ENCODE measurements at regions not wholly inside any gene's neighbourhood (a gene's known extent, or its start where the extent isn't known, plus 50 kb on each side); places are given as distances from the start of the nearest gene placed in this dataset.
A peak's percentile ranks its signal among the peaks of the same experiment; 100 is the strongest.

DNA sequence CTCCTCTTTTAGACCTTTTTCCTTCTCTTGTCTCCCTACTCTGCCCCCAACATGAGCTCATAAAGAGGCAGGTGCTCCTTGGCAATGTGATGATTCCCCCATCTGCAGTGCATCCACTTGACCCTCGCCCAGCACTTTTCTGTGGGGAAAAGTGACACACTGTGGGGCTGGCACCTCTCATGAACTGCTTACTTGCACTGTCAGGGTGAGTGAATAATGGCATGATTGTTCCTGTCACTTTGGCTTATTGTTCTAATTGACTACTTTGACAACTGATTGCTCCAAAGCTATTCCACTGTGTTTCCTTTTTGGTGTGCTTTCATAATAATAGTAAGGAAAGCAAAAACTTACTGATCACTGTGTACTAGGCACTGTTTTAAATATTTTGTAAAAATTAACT, 253.3 kb upstream of the SUCLG2 start:
- H3K27me3 Mint-ChIP-seq (ENCODE audit: low read depth): no peaks in the 10 kb centered on the region
- no peak for DNase-seq
- H3K4me1 Mint-ChIP-seq (ENCODE audit: low read depth): peaks cover 19% of the 10 kb centered on the region
- intact Hi-C loops (cut with micrococcal nuclease): no loop called here
- H3K4me3 Mint-ChIP-seq: no peak overlapping the region
- CTCF ChIA-PET: no interaction called here
- H3K36me3 Mint-ChIP-seq (ENCODE audit: low read depth): no peaks in the 10 kb centered on the region
- no peak overlapping the region for H3K27ac Mint-ChIP-seq
- peaks cover 3% of the 10 kb centered on the region for H3K9me3 Mint-ChIP-seq

- Mint-ChIP-seq H3K36me3 (ENCODE audit: low read depth) (no peaks in the 10 kb centered on the region), H3K4me3 (no peak overlapping the region), H3K9me3 (peaks cover 3% of the 10 kb centered on the region), H3K4me1 (ENCODE audit: low read depth) (peaks cover 21% of the 10 kb centered on the region), H3K27me3 (ENCODE audit: low read depth) (no peaks in the 10 kb centered on the region), H3K27ac (no peak overlapping the region)
- intact Hi-C loops (cut with micrococcal nuclease): no loop called here
- no peak for DNase-seq
- CTCF ChIA-PET: no interaction called here
Measured at GRCh38 chr3:67906261-67906660, 251.8 kb upstream of the SUCLG2 start.

DNA sequence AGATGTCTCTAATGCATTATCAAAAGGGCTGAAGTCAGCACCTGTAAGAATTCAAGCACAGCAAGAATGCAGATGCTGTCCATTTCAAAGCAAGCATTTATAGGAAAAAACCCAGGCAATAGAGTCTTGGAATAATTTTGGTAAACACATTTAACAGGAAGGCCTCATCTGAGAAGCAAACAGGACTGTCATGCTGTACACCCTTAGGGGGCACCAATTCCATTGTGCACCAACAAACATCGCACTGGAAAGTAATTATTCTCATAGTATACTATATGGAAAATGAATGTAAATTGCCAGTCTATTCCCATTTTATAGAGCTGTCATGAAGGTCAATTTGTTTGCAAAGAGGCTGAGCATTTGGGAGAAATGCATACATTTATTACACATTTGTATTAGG, 247.3 kb upstream of the SUCLG2 start:
- no peaks in the 10 kb centered on the region for H3K27me3 Mint-ChIP-seq (ENCODE audit: low read depth)
- peaks cover 12% of the 10 kb centered on the region for H3K4me1 Mint-ChIP-seq (ENCODE audit: low read depth)
- DNase-seq: peak; percentile 12
- no peak overlapping the region for H3K4me3 Mint-ChIP-seq
- CTCF ChIA-PET: interaction anchor here (0.6 kb wide), 1 partner anchor 974 kb away, joined by 4 read pairs; no protein-coding TSS in a partner anchor
- H3K9me3 Mint-ChIP-seq: peaks cover 3% of the 10 kb centered on the region
- intact Hi-C loops (cut with micrococcal nuclease): loop anchor here (1.0 to 5.0 kb wide), 2 partner anchors 355 to 976 kb away; no protein-coding TSS in a partner anchor
- H3K27ac Mint-ChIP-seq: no peak overlapping the region
- H3K36me3 Mint-ChIP-seq (ENCODE audit: low read depth): no peaks in the 10 kb centered on the region

GRCh38 chr3:67898916-67899315, 244.5 kb upstream of the SUCLG2 start:
- DNase-seq: no peak
- H3K4me1 Mint-ChIP-seq (ENCODE audit: low read depth): peaks cover 3% of the 10 kb centered on the region
- no peak overlapping the region for H3K27ac Mint-ChIP-seq
- H3K27me3 Mint-ChIP-seq (ENCODE audit: low read depth): no peaks in the 10 kb centered on the region
- CTCF ChIA-PET: no interaction called here
- H3K4me3 Mint-ChIP-seq: no peak overlapping the region
- H3K36me3 Mint-ChIP-seq (ENCODE audit: low read depth): no peaks in the 10 kb centered on the region
- peaks cover 2% of the 10 kb centered on the region for H3K9me3 Mint-ChIP-seq
- intact Hi-C loops (cut with micrococcal nuclease): no loop called here

DNA sequence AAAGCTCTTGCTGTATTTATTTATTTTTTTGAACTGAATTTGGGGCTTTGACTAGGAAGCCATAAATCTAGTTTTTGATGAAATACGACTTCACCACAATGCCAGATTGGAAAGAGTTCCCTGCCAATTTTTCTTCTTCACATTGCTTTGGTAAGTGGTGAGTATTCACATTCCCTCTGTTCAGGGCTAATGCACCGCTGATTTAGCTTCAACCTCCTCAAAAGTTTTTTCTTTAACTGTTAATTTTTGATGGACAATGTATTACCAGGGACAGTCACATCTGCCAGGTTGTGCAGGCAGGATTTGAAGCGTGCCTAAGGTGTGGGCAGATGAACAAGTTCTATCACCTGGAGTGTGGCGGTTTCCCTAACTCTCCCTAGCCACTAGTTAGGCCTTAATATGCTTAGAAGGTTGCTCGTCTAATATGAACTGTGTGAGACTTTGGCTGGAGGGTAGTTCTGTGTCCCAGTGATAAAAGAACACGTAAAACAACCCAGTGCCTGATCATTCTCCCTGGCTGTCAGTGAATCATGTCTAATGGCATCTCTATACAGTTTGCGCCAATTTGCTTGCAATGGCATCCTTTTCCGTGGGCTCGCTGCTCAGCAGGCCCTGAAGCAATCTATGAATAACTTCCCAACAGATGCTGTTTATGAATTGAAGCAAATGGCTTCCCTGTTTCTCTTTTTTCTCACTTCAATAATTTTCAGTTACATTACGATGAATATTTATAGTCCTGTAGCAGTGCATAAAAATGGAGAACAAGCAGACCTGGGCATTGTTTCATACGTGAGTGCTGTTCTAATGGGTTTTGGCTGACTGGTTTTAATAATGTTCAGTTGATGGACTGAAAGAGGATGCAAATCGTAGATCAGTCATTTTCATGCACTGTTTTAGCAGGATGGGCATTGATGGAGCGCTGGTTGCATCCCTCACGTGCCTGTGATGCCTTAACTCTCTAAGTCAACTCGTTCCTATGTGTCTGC, 243.2 kb upstream of the SUCLG2 start:
- H3K4me1 Mint-ChIP-seq (ENCODE audit: low read depth): peaks cover 3% of the 10 kb centered on the region
- no peak for DNase-seq
- H3K4me3 Mint-ChIP-seq: no peak overlapping the region
- intact Hi-C loops (cut with micrococcal nuclease): no loop called here
- no peaks in the 10 kb centered on the region for H3K27me3 Mint-ChIP-seq (ENCODE audit: low read depth)
- CTCF ChIA-PET: no interaction called here
- H3K9me3 Mint-ChIP-seq: no peaks in the 10 kb centered on the region
- no peak overlapping the region for H3K27ac Mint-ChIP-seq
- no peaks in the 10 kb centered on the region for H3K36me3 Mint-ChIP-seq (ENCODE audit: low read depth)

DNA sequence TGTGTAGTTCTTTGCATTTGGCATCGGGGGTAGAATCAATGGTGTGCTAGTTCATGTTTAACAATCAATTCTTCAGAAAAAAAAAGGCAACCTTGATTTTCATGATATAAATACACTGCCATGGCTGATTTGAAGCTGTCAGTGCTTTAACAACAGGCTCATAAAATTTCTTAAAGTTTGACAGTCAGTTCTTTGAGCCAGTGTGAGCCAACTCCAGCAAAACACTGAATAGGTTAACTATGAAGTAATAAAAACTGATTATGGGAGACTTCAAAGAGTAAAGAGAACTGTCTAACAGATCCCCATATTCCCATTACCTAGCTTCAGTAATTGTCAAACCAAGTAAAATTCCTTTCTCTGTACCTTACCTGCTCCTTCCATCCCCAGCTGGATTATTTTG, 241.7 kb upstream of the SUCLG2 start:
- no peaks in the 10 kb centered on the region for H3K9me3 Mint-ChIP-seq
- no peaks in the 10 kb centered on the region for H3K4me1 Mint-ChIP-seq (ENCODE audit: low read depth)
- DNase-seq: no peak
- intact Hi-C loops (cut with micrococcal nuclease): no loop called here
- no peaks in the 10 kb centered on the region for H3K36me3 Mint-ChIP-seq (ENCODE audit: low read depth)
- CTCF ChIA-PET: interaction anchor here (0.5 to 0.6 kb wide), 3 partner anchors 47 to 734 kb away, joined by 3 read pairs; no protein-coding TSS in a partner anchor
- no peak overlapping the region for H3K4me3 Mint-ChIP-seq
- H3K27me3 Mint-ChIP-seq (ENCODE audit: low read depth): no peaks in the 10 kb centered on the region
- H3K27ac Mint-ChIP-seq: no peak overlapping the region

DNA sequence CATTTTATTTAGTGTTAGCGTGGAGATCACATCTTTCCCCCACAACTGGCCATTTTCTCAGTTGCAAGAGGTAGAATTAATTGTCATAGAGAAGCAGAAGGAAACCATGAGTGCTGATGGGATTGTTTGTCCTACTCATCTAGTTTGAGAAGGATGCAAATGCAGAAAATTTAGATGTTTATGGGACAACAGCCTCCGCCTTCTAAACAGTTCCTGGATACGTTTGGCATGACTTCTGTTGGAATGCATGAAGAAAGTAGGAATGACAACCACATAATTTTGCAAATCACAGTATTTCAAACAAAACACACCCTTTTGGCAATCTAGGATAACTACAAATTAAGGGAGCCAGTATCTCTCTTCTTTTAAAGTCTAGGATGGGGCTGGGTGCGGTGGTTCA, 240.1 kb upstream of the SUCLG2 start:
- no peak overlapping the region for H3K27ac Mint-ChIP-seq
- no peaks in the 10 kb centered on the region for H3K27me3 Mint-ChIP-seq (ENCODE audit: low read depth)
- no peak for DNase-seq
- H3K9me3 Mint-ChIP-seq: peaks cover 10% of the 10 kb centered on the region
- CTCF ChIA-PET: no interaction called here
- no peaks in the 10 kb centered on the region for H3K4me1 Mint-ChIP-seq (ENCODE audit: low read depth)
- H3K36me3 Mint-ChIP-seq (ENCODE audit: low read depth): peaks cover 2% of the 10 kb centered on the region
- intact Hi-C loops (cut with micrococcal nuclease): no loop called here
- no peak overlapping the region for H3K4me3 Mint-ChIP-seq

- Mint-ChIP-seq H3K27me3 (ENCODE audit: low read depth) (no peaks in the 10 kb centered on the region), H3K9me3 (peaks cover 7% of the 10 kb centered on the region), H3K27ac (no peak overlapping the region), H3K4me3 (no peak overlapping the region), H3K4me1 (ENCODE audit: low read depth) (no peaks in the 10 kb centered on the region), H3K36me3 (ENCODE audit: low read depth) (peaks cover 1% of the 10 kb centered on the region)
- CTCF ChIA-PET: no interaction called here
- DNase-seq: no peak
- intact Hi-C loops (cut with micrococcal nuclease): no loop called here
Measured at GRCh38 chr3:67884345-67884744, 229.9 kb upstream of the SUCLG2 start.

- intact Hi-C loops (cut with micrococcal nuclease): no loop called here
- CTCF ChIA-PET: no interaction called here
Measured at GRCh38 chr3:67883766-67884165, 229.4 kb upstream of the SUCLG2 start.

DNA sequence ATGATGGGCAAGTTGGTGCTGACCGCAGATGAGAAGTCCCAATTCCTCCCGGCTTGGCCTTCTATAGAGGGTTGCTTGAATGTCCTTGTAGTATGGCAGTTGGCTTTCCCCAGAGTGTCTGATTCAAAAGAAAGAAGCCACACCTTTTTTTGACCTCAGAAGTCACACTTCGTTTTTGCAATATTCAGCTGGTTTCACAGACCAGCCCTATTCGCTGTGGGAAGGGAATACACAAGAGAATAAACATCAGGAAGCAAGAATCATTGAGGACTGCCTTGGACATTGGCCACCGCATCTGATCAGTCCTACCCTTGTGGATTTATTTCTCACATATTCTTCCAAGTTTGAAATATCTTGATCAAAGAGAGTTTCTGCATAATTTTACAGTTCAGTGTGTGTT, 228.6 kb upstream of the SUCLG2 start:
- Mint-ChIP-seq H3K4me1 (ENCODE audit: low read depth) (no peaks in the 10 kb centered on the region), H3K4me3 (no peak overlapping the region), H3K27me3 (ENCODE audit: low read depth) (no peaks in the 10 kb centered on the region), H3K27ac (no peak overlapping the region), H3K9me3 (no peaks in the 10 kb centered on the region), H3K36me3 (ENCODE audit: low read depth) (peaks cover 1% of the 10 kb centered on the region)
- intact Hi-C loops (cut with micrococcal nuclease): no loop called here
- DNase-seq: no peak
- CTCF ChIA-PET: no interaction called here

More at GRCh38 chr3:67883766-67884165, 229.4 kb upstream of the SUCLG2 start:
- DNase-seq: no peak
- no peak overlapping the region for H3K4me3 Mint-ChIP-seq
- peaks cover 1% of the 10 kb centered on the region for H3K36me3 Mint-ChIP-seq (ENCODE audit: low read depth)
- H3K27ac Mint-ChIP-seq: no peak overlapping the region
- no peaks in the 10 kb centered on the region for H3K27me3 Mint-ChIP-seq (ENCODE audit: low read depth)
- H3K4me1 Mint-ChIP-seq (ENCODE audit: low read depth): no peaks in the 10 kb centered on the region
- H3K9me3 Mint-ChIP-seq: peaks cover 5% of the 10 kb centered on the region

GRCh38 chr3:67876261-67876660, 221.8 kb upstream of the SUCLG2 start:
- Mint-ChIP-seq H3K27ac (no peak overlapping the region), H3K4me3 (no peak overlapping the region), H3K9me3 (no peaks in the 10 kb centered on the region), H3K27me3 (ENCODE audit: low read depth) (no peaks in the 10 kb centered on the region), H3K36me3 (ENCODE audit: low read depth) (no peaks in the 10 kb centered on the region), H3K4me1 (ENCODE audit: low read depth) (no peaks in the 10 kb centered on the region)
- DNase-seq: no peak
- intact Hi-C loops (cut with micrococcal nuclease): no loop called here
- CTCF ChIA-PET: no interaction called here

- H3K4me1 Mint-ChIP-seq (ENCODE audit: low read depth): no peaks in the 10 kb centered on the region
- no peak for DNase-seq
- H3K27ac Mint-ChIP-seq: no peak overlapping the region
- CTCF ChIA-PET: no interaction called here
- H3K9me3 Mint-ChIP-seq: no peaks in the 10 kb centered on the region
- no peaks in the 10 kb centered on the region for H3K36me3 Mint-ChIP-seq (ENCODE audit: low read depth)
- H3K27me3 Mint-ChIP-seq (ENCODE audit: low read depth): no peaks in the 10 kb centered on the region
- intact Hi-C loops (cut with micrococcal nuclease): no loop called here
- no peak overlapping the region for H3K4me3 Mint-ChIP-seq
Measured at GRCh38 chr3:67875858-67876257, 221.4 kb upstream of the SUCLG2 start.

DNA sequence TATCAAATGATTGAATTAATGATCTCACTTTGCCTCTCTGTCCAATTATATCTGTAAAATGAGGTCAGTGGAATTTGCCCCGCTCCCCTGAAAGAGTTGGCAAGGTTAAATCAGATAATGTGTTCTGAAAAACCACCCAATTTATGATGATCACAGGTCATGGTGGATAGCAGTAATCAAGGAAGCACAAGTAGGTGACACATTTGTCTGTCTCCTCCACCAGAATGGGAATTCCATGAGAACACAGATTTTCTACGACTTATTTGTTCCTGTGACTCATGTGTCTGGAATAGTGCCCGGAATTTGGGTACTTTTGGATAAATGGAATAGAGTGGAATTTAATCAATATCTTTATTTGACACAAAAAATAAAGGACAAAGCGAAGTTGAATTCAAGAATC, 220.9 kb upstream of the SUCLG2 start:
- Mint-ChIP-seq H3K36me3 (ENCODE audit: low read depth) (no peaks in the 10 kb centered on the region), H3K4me3 (no peak overlapping the region), H3K4me1 (ENCODE audit: low read depth) (no peaks in the 10 kb centered on the region), H3K27ac (no peak overlapping the region), H3K9me3 (no peaks in the 10 kb centered on the region), H3K27me3 (ENCODE audit: low read depth) (no peaks in the 10 kb centered on the region)
- no peak for DNase-seq
- CTCF ChIA-PET: no interaction called here
- intact Hi-C loops (cut with micrococcal nuclease): no loop called here

Data from activated naive CD4-positive, alpha-beta T cell treated with anti-CD3 and anti-CD28 coated beads for 36 hours (primary cell).